PC-3 (cell line): ENCODE measurements at regions not wholly inside any gene's neighbourhood (a gene's known extent, or its start where the extent isn't known, plus 50 kb on each side); places are given as distances from the start of the nearest gene placed in this dataset.

ENCODE experiments used
- EZH2 ChIP-seq: fragments of 300-600 bp; sonication (generic); IDR thresholded peaks from one replicate; pipeline ENCODE4 v1.6.1; 2017; ENCODE audit warnings: antibody characterized with exemption, mild to moderate bottlenecking, low read length; ENCODE audit not compliant: unreplicated experiment
- TF ChIP-seq, protein P1 (sequence below): fragments of 300-600 bp; sonication (generic); conservative IDR thresholded peaks from 2 replicates; pipeline ENCODE4 v1.5.1; 2017; ENCODE audit warnings: antibody characterized with exemption, low read depth, mild to moderate bottlenecking, low read length

GRCh38 chr15:36400936-36401585 is 178.4 kb upstream of the CDIN1 start:
- TF ChIP-seq, protein P1, sequence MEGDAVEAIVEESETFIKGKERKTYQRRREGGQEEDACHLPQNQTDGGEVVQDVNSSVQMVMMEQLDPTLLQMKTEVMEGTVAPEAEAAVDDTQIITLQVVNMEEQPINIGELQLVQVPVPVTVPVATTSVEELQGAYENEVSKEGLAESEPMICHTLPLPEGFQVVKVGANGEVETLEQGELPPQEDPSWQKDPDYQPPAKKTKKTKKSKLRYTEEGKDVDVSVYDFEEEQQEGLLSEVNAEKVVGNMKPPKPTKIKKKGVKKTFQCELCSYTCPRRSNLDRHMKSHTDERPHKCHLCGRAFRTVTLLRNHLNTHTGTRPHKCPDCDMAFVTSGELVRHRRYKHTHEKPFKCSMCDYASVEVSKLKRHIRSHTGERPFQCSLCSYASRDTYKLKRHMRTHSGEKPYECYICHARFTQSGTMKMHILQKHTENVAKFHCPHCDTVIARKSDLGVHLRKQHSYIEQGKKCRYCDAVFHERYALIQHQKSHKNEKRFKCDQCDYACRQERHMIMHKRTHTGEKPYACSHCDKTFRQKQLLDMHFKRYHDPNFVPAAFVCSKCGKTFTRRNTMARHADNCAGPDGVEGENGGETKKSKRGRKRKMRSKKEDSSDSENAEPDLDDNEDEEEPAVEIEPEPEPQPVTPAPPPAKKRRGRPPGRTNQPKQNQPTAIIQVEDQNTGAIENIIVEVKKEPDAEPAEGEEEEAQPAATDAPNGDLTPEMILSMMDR = no peak
- no peak for TF ChIP-seq EZH2
